AG04450 (cell line): ENCODE measurements at regions not wholly inside any gene's neighbourhood (a gene's known extent, or its start where the extent isn't known, plus 50 kb on each side); places are given as distances from the start of the nearest gene placed in this dataset.
A peak's percentile ranks its signal among the peaks of the same experiment; 100 is the strongest.
"Not testable (repeated sequence)": the region's sequence is repeated elsewhere in the genome, so short reads cannot be mapped to it uniquely, and the experiment has no call there.

Experiments used
- CTCF ChIA-PET: fragments of 300-600, 350-600 bp; formaldehyde crosslinking; extraction: SDS; loops from one replicate; lab custom pipeline; 2022; ENCODE audit warnings: antibody characterized with exemption, inconsistent platforms; lab: Charles Lee
- POLR2A ChIA-PET: fragments of 350-600 bp; formaldehyde crosslinking; extraction: SDS; loops from one replicate; lab custom pipeline; 2021; ENCODE audit warnings: antibody characterized with exemption, inconsistent platforms; lab: Yijun Ruan, JAX
- DNase-seq: peaks from one replicate; pipeline ENCODE4 v3.0.0-alpha.2; 2011; ENCODE audit warnings: low read depth, low spot score
- H3K27ac ChIP-seq: one replicate; pipeline ENCODE4 v1.5.1; 2012; ENCODE audit warnings: low read depth, low read length, control low read depth
- H3K27me3 ChIP-seq: one replicate; pipeline ENCODE4 v1.6.0; 2012; ENCODE audit warnings: low read length; ENCODE audit not compliant: control insufficient read depth, insufficient read depth
- H3K4me3 ChIP-seq: 2 replicates; pipeline ENCODE4 v1.5.1; 2011; ENCODE audit warnings: mild to moderate bottlenecking, low read depth, low read length, control low read depth
- H3K9me3 ChIP-seq: 2 replicates; pipeline ENCODE4 v1.5.1; 2012; ENCODE audit warnings: low read length; ENCODE audit not compliant: control insufficient read depth, insufficient read depth
- CTCF ChIP-seq: IDR thresholded peaks from 2 replicates; pipeline ENCODE4 v1.5.1; 2011; ENCODE audit warnings: low read depth, low read length, control low read depth, inconsistent platforms

GRCh38 chr13:18232994-18233782, 948.4 kb downstream of the TUBA3C start:
- ChIA-PET POLR2A (no interaction called here), CTCF (no interaction called here)
- no peak for DNase-seq
- H3K4me3 ChIP-seq: no peak overlapping the region
- no peaks in the 10 kb centered on the region for H3K27me3 ChIP-seq
- no peak for TF ChIP-seq CTCF
- peaks cover 50% of the 10 kb centered on the region for H3K9me3 ChIP-seq
- no peak overlapping the region for H3K27ac ChIP-seq

GRCh38 chr13:18232298-18232993, 949.2 kb downstream of the TUBA3C start:
- TF ChIP-seq CTCF: no peak
- Histone ChIP-seq H3K27me3 (no peaks in the 10 kb centered on the region), H3K4me3 (no peak overlapping the region), H3K27ac (no peak overlapping the region), H3K9me3 (peaks cover 50% of the 10 kb centered on the region)
- ChIA-PET CTCF (no interaction called here), POLR2A (no interaction called here)
- DNase-seq: no peak

GRCh38 chr13:18224411-18224810, 957.2 kb downstream of the TUBA3C start:
- POLR2A ChIA-PET: not testable (repeated sequence)

GRCh38 chr13:18214689-18215088, 966.9 kb downstream of the TUBA3C start:
- DNase-seq, POLR2A ChIA-PET, H3K27ac ChIP-seq, CTCF ChIA-PET, H3K4me3 ChIP-seq, H3K27me3 ChIP-seq: not testable (repeated sequence)
- peaks cover 14% of the 10 kb centered on the region for H3K9me3 ChIP-seq

More at GRCh38 chr13:18224411-18224810, 957.2 kb downstream of the TUBA3C start:
- H3K9me3 ChIP-seq, H3K4me3 ChIP-seq, CTCF ChIA-PET, H3K27ac ChIP-seq, H3K27me3 ChIP-seq, DNase-seq: not testable (repeated sequence)

GRCh38 chr13:18213511-18213910, 968.1 kb downstream of the TUBA3C start:
- peaks cover 14% of the 10 kb centered on the region for H3K9me3 ChIP-seq
- H3K4me3 ChIP-seq, H3K27me3 ChIP-seq, DNase-seq, H3K27ac ChIP-seq, CTCF ChIA-PET, POLR2A ChIA-PET: not testable (repeated sequence)

- no peak for TF ChIP-seq CTCF
Measured at GRCh38 chr13:18212873-18213272, 968.8 kb downstream of the TUBA3C start.

GRCh38 chr13:18211752-18212560, 969.7 kb downstream of the TUBA3C start:
- DNase-seq, POLR2A ChIA-PET, H3K4me3 ChIP-seq, H3K27ac ChIP-seq, CTCF ChIA-PET, H3K27me3 ChIP-seq: not testable (repeated sequence)
- peaks cover 14% of the 10 kb centered on the region for H3K9me3 ChIP-seq

More at GRCh38 chr13:18212873-18213272, 968.8 kb downstream of the TUBA3C start:
- no peak overlapping the region for H3K27ac ChIP-seq
- peak; percentile 4 for DNase-seq
- no peaks in the 10 kb centered on the region for H3K27me3 ChIP-seq
- no peak overlapping the region for H3K4me3 ChIP-seq
- POLR2A ChIA-PET: no interaction called here
- H3K9me3 ChIP-seq: peaks cover 14% of the 10 kb centered on the region
- CTCF ChIA-PET: no interaction called here

- POLR2A ChIA-PET, H3K27ac ChIP-seq: not testable (repeated sequence)
Measured at GRCh38 chr13:18204614-18205178, 976.9 kb downstream of the TUBA3C start.

More at GRCh38 chr13:18204614-18205178, 976.9 kb downstream of the TUBA3C start:
- H3K27me3 ChIP-seq, CTCF ChIA-PET, H3K4me3 ChIP-seq, DNase-seq: not testable (repeated sequence)
- peaks cover 13% of the 10 kb centered on the region for H3K9me3 ChIP-seq
